ENCODE measurements at regions not wholly inside any gene's neighbourhood (a gene's known extent, or its start where the extent isn't known, plus 50 kb on each side); places are given as distances from the start of the nearest gene placed in this dataset.
"Not testable (repeated sequence)": the region's sequence is repeated elsewhere in the genome, so short reads cannot be mapped to it uniquely, and the experiment has no call there.

- no peak for DNase-seq (ENCODE audit: low spot score)
Observed at GRCh38 chr3:110397115-110397514, 674.5 kb upstream of the NECTIN3 start.

- DNase-seq (ENCODE audit: low spot score), result no peak
Observed at GRCh38 chr3:110400315-110400714, 671.3 kb upstream of the NECTIN3 start.

GRCh38 chr3:110405830-110406585 is 665.6 kb upstream of the NECTIN3 start:
- no peak for DNase-seq (ENCODE audit: low spot score)

- no peak for DNase-seq (ENCODE audit: low spot score)
Observed at GRCh38 chr3:110413266-110413665, 658.4 kb upstream of the NECTIN3 start.

GRCh38 chr3:110413807-110414748 is 657.5 kb upstream of the NECTIN3 start:
- peak; percentile 75 for DNase-seq (ENCODE audit: low spot score)

- DNase-seq (ENCODE audit: low spot score), result peak; percentile 82
Observed at GRCh38 chr3:110414855-110415254, 656.8 kb upstream of the NECTIN3 start.

GRCh38 chr3:110419096-110419495 is 652.5 kb upstream of the NECTIN3 start:
- peak; percentile 48 for DNase-seq (ENCODE audit: low spot score)

- no peak for DNase-seq (ENCODE audit: low spot score)
Observed at GRCh38 chr3:110419601-110420000, 652.0 kb upstream of the NECTIN3 start.

GRCh38 chr3:110420158-110420641 is 651.4 kb upstream of the NECTIN3 start:
- DNase-seq (ENCODE audit: low spot score), result peak; percentile 77

- no peak for DNase-seq (ENCODE audit: low spot score)
Observed at GRCh38 chr3:110423276-110423675, 648.3 kb upstream of the NECTIN3 start.

GRCh38 chr3:110430146-110430545 is 641.5 kb upstream of the NECTIN3 start:
- no peak for DNase-seq (ENCODE audit: low spot score)

- no peak for DNase-seq (ENCODE audit: low spot score)
Observed at GRCh38 chr3:110436209-110436608, 635.4 kb upstream of the NECTIN3 start.

GRCh38 chr3:110440066-110440653 is 631.5 kb upstream of the NECTIN3 start:
- DNase-seq (ENCODE audit: low spot score), result not testable (repeated sequence)

- DNase-seq (ENCODE audit: low spot score), result no peak
Observed at GRCh38 chr3:110454066-110454465, 617.5 kb upstream of the NECTIN3 start.

- DNase-seq (ENCODE audit: low spot score), result no peak
Observed at GRCh38 chr3:110456001-110456400, 615.6 kb upstream of the NECTIN3 start.

- DNase-seq (ENCODE audit: low spot score), result no peak
Observed at GRCh38 chr3:110456438-110457138, 615.0 kb upstream of the NECTIN3 start.

- no peak for DNase-seq (ENCODE audit: low spot score)
Observed at GRCh38 chr3:110457508-110457907, 614.1 kb upstream of the NECTIN3 start.

GRCh38 chr3:110459021-110459420 is 612.6 kb upstream of the NECTIN3 start:
- no peak for DNase-seq (ENCODE audit: low spot score)

GRCh38 chr3:110470310-110470709 is 601.3 kb upstream of the NECTIN3 start:
- DNase-seq (ENCODE audit: low spot score), result no peak

GRCh38 chr3:110473405-110473804 is 598.2 kb upstream of the NECTIN3 start:
- no peak for DNase-seq (ENCODE audit: low spot score)

GRCh38 chr3:110474397-110474796 is 597.2 kb upstream of the NECTIN3 start:
- DNase-seq (ENCODE audit: low spot score), result no peak
